ENCODE measurements at regions not wholly inside any gene's neighbourhood (a gene's known extent, or its start where the extent isn't known, plus 50 kb on each side); places are given as distances from the start of the nearest gene placed in this dataset.
"Not testable (repeated sequence)": the region's sequence is repeated elsewhere in the genome, so short reads cannot be mapped to it uniquely, and the experiment has no call there.

GRCh38 chrX:79026742-79027141 is 81.6 kb downstream of the P2RY10 start:
- not testable (repeated sequence) for DNase-seq (ENCODE audit: low spot score)

GRCh38 chrX:79035421-79035820 is 90.2 kb downstream of the P2RY10 start:
- DNase-seq (ENCODE audit: low spot score): no peak

GRCh38 chrX:79036157-79036880 is 91.1 kb downstream of the P2RY10 start:
- no peak for DNase-seq (ENCODE audit: low spot score)

GRCh38 chrX:79065696-79066095 is 78.8 kb upstream of the GPR174 start:
- DNase-seq (ENCODE audit: low spot score): no peak

- no peak for DNase-seq (ENCODE audit: low spot score)
Measured at GRCh38 chrX:79078114-79078513, 66.4 kb upstream of the GPR174 start.

- no peak for DNase-seq (ENCODE audit: low spot score)
Measured at GRCh38 chrX:79079477-79079876, 65.0 kb upstream of the GPR174 start.

GRCh38 chrX:79080141-79080540 is 64.3 kb upstream of the GPR174 start:
- peak; percentile 0 for DNase-seq (ENCODE audit: low spot score)

GRCh38 chrX:79081895-79082512 is 62.5 kb upstream of the GPR174 start:
- DNase-seq (ENCODE audit: low spot score): peak; percentile 25

- no peak for DNase-seq (ENCODE audit: low spot score)
Measured at GRCh38 chrX:79082899-79083298, 61.6 kb upstream of the GPR174 start.

- DNase-seq (ENCODE audit: low spot score): no peak
Measured at GRCh38 chrX:79084923-79085322, 59.6 kb upstream of the GPR174 start.

- DNase-seq (ENCODE audit: low spot score): no peak
Measured at GRCh38 chrX:79089896-79090584, 54.4 kb upstream of the GPR174 start.

- DNase-seq (ENCODE audit: low spot score): no peak
Measured at GRCh38 chrX:79094075-79094832, 50.2 kb upstream of the GPR174 start.

Data from AG20443 (cell line).